Inferior parietal cortex (tissue), 1 donor: ENCODE measurements at regions not wholly inside any gene's neighbourhood (a gene's known extent, or its start where the extent isn't known, plus 50 kb on each side); places are given as distances from the start of the nearest gene placed in this dataset.

Experiments used
- DNase-seq: peaks from one replicate; pipeline ENCODE4 v3.0.0-alpha.2; 2016; ENCODE audit errors: extremely low spot score

DNA sequence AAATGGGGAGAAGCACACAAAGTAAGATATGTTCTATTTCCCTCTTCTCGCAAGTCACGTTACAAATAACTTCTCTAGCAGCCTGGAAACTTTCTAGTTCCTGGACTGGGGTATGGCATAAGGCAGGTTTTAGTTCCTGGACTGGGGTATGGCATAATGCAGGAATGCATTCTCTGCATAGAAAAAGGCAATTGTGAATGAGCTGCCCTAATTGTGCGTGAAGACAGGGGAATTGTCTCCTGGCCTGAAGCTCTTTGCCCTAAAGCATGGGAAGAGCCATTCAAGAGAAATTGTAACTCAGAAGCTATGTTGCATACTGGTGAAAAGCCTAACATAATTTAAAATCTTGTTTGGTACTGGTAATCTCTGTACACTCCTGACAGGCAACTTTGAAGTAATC is 54.3 kb upstream of the CBLB start:
- DNase-seq: no peak

- no peak for DNase-seq
Measured at GRCh38 chr3:105927741-105928140, 58.9 kb upstream of the CBLB start.

DNA sequence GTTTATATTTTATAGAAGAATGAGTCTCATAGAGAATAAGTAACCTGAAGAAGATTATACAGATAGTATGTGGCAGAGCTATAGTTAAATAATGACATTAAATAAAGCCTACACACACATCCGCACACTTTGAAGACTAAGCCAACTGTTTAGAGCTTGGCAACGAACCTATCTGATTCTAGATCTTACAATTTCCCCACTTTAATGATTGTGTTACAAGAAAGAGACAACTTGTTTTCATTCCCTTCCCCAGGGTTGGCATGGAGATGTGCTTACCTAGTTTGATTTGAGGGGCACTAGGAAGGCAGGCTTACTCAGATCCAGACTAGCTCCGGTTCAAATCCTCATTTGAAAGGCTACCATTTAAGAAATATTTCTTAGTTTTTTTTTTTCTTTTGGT is 61.9 kb upstream of the CBLB start:
- no peak for DNase-seq

DNA sequence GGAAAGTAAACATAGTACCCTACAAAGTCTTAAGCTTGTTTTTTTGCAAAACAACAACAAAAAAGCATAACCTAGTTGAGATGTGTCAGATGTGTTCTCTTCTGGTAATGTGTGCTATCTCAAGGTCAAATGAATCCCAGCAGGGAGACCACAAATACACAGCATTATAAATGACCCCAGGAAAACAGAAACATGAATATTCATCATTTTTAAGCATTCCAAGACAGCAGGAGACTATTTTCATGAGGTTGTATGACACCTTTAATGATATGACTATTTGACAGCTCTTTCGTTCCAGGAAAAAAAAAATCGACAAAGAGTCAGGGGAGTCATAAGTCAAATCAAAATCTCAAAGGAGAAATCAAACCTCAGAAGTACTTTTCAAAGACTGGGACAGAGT is 62.7 kb upstream of the CBLB start:
- DNase-seq: no peak

DNA sequence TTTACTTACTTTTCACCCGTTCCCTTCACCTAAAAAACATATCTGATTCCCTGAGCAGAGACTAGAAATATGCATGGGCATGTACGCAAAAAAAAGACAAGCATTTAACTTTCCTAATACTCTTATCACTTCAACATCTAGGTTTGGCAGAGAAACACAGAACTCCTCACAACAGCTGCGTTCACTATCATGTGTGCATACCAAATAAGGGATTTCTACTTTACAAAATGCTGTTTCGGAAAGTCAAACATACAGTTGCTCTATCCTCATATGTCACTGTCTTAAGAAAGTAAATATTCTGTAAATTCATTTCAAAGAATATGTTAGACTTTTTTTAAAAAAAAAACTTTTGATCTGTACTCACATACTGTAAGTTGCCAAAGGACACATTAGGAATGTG is 65.1 kb upstream of the CBLB start:
- DNase-seq: no peak

GRCh38 chr3:105938101-105938500 is 69.3 kb upstream of the CBLB start:
- no peak for DNase-seq

- no peak for DNase-seq
Measured at GRCh38 chr3:105938806-105939205, 70.0 kb upstream of the CBLB start.

DNA sequence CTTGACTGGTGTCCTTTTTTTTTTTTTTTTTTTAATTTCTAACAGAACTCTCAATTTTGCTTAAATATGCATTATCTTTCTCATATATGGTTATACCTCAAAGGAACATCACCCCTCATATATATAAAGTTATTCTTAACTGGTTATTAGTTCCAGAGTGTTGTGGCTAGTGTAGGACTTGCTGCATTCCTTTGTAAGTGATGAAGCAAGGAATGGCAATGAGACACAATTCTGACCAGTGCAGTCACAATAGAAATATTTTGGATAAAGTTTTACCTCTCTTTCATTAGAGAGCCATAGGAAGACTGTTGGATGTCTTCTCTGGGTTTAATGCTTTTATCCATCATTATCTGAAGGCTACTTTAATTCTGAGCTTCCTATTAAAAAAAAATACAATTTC is 75.5 kb upstream of the CBLB start:
- DNase-seq: no peak

- no peak for DNase-seq
Measured at GRCh38 chr3:105944721-105945120, 75.9 kb upstream of the CBLB start.

DNA sequence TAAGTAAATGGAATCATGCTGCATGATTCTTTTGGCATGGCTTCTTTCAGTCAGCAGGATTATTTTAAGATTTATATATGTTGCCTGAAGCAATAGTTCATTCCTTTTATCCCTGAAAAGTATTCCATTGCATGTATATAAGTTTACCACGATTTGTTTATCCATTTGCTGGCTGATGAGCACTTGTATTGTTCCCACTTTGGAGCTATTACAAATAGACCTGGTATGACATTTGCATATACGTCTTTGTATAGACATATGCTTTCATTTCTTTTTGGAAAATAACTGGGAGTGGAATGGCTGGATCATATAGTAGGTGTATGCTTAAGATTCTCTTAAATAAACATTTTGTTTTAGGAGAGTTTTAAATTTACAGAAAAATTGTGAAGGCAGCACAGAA is 79.3 kb upstream of the CBLB start:
- no peak for DNase-seq

GRCh38 chr3:105950881-105951600 is 82.2 kb upstream of the CBLB start:
- no peak for DNase-seq

GRCh38 chr3:105953831-105954230 is 85.0 kb upstream of the CBLB start:
- DNase-seq: no peak

- no peak for DNase-seq
Measured at GRCh38 chr3:105956306-105956705, 87.5 kb upstream of the CBLB start.

DNA sequence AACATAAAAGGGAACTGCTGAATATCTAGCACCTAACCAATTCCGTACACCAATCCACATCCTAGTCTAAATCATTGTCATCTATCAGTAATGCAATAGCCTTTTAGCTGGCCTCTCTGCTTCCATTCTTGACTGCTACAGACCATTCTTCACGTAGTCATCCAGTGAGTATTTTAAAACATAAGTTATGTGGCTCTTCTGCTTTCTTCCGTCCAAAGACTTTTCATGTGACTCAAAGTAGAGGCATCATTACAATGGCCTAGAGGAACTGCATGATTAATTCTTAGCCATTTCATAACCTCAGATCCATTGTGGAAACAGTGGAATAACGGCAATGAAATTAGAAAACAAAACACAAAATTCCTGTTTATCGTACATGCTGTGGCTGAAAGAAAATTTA is 88.9 kb upstream of the CBLB start:
- DNase-seq: no peak

- no peak for DNase-seq
Measured at GRCh38 chr3:105958237-105959000, 89.6 kb upstream of the CBLB start.

- no peak for DNase-seq
Measured at GRCh38 chr3:105959851-105960250, 91.0 kb upstream of the CBLB start.

- no peak for DNase-seq
Measured at GRCh38 chr3:105960381-105960780, 91.6 kb upstream of the CBLB start.

- no peak for DNase-seq
Measured at GRCh38 chr3:105963161-105963560, 94.3 kb upstream of the CBLB start.

DNA sequence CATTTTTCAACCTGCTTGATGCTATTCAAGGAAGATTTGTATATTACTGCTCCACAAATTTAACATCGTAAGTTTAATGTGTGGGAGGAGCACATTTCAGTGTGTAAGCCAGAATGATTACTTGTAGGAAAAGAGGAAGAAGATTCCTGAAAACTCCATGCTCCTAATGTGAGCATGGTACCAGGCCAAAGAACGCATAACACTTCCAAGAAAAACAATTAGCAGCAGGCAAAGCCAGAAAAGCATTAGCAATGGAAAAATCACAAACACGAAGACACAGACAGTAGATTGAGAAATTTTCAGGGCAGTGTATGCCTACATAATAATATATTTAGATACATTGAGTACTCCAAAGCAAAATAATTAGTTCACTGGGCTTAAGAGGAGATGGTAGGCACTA is 96.6 kb upstream of the CBLB start:
- DNase-seq: no peak

- DNase-seq: no peak
Measured at GRCh38 chr3:105967117-105967516, 98.3 kb upstream of the CBLB start.

DNA sequence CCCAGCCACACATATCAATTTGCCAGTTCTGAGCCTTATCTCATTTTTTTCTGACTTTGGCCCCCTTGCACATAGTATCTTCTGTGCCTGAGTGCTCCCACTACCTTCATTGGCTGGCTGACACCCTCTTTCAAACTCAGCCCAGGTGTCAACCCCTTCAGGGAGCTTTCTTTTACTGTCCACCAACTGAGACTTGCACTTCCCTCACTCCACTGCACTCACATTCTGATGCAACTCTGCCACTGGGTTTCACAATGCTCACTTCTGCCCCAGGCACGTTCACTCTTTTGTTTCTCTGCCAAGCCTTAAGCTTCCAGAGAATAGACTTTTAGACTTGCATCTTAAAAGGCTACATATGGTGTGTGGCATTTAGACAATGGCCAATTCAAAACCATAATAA is 101.5 kb upstream of the CBLB start:
- no peak for DNase-seq

GRCh38 chr3:105972069-105972468 is 103.3 kb upstream of the CBLB start:
- no peak for DNase-seq

GRCh38 chr3:105974381-105974780 is 105.6 kb upstream of the CBLB start:
- no peak for DNase-seq

DNA sequence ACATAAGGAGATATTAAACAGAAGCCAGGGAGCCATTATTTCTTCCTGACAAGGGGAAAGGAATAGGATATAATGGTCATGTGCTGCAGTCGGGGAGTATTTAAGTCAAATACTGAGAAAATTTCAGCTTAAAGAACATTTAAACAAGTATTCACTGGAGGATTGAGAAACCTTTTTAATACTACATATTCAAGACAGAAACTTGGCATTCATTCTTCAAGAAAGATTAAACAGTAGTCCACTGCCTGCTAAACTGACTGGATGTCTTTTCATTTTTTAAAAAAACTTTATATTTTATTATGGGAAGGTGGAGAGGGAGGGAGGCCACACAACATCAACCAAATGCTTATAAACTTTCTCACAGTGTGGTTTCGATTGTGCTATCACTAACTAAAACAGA is 107.4 kb upstream of the CBLB start:
- no peak for DNase-seq
